GM19238 (cell line): ENCODE measurements at regions not wholly inside any gene's neighbourhood (a gene's known extent, or its start where the extent isn't known, plus 50 kb on each side); places are given as distances from the start of the nearest gene placed in this dataset.
"Not testable (repeated sequence)": the region's sequence is repeated elsewhere in the genome, so short reads cannot be mapped to it uniquely, and the experiment has no call there.

ENCODE experiments used
- DNase-seq: peaks from one replicate; pipeline ENCODE4 v3.0.0; 2011; ENCODE audit warnings: low spot score; ENCODE audit not compliant: insufficient read length

DNA sequence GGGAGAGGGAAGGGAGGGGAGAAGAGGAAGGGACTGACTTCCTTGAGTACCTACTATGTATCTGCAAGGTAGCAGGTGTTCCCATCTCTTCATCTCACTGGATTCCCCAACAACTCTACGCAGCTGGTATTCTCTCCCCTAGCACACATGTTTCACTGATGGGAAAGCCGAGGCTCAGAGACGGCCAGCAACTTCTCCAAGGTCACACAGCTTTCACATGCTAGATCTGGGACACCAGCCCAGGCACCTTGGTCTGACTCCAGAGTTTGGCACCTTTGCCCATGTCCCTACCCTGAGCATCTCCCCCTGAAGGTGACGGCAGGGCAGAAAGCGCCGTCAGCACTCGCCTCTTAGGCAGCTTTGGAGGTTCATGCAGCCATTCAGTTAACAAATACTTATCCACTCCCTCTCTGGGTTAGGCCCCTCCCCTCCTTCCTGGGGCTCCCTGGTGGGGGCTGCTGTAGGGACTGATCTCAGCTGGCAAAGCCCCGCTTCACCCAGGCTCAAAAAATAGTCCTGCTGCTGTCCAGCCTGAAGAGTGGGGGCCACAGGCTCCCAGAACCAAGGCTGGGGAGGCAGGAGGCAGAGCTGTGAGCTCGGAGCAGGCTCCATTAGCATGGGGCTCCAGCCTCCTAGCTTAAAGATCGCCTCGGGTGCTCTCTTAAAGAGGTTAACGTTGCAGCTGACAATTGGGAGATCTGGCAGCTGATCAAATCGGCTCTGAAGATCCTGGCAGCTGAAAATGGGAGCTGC lies 79.4 kb downstream of the IGLL1 start:
- DNase-seq, result no peak

DNA sequence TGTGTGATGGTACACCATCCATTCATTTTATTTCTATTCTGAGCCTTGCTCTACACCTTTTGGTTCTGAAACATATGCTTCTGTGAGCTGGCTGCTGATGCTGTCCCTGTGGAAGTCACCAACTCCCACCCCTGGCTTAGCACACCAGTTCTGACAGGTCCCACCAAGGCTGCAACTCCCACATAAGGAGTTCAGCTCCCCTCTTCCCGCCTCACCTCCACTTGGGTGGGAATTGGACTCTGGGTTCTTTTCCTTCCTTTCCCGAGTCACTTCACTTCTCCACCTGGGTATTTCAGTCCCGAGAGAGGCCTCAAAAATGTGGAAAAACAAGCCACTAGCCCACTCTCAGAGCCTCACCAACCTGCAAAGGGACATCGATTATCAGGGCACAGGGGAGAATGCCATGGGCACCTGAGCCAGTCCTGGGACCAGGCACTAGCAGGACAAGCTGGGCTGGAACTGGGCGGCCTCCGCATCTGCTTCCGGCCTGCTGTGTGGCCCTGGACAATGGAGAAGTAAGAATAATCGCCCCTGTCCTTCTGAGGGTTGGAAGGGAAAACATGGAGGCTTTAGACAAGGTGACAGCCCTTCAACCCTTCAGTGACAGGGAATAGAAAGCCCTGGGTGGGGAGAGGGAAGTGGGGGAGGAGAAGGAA lies 80.1 kb downstream of the IGLL1 start:
- DNase-seq, result no peak

DNA sequence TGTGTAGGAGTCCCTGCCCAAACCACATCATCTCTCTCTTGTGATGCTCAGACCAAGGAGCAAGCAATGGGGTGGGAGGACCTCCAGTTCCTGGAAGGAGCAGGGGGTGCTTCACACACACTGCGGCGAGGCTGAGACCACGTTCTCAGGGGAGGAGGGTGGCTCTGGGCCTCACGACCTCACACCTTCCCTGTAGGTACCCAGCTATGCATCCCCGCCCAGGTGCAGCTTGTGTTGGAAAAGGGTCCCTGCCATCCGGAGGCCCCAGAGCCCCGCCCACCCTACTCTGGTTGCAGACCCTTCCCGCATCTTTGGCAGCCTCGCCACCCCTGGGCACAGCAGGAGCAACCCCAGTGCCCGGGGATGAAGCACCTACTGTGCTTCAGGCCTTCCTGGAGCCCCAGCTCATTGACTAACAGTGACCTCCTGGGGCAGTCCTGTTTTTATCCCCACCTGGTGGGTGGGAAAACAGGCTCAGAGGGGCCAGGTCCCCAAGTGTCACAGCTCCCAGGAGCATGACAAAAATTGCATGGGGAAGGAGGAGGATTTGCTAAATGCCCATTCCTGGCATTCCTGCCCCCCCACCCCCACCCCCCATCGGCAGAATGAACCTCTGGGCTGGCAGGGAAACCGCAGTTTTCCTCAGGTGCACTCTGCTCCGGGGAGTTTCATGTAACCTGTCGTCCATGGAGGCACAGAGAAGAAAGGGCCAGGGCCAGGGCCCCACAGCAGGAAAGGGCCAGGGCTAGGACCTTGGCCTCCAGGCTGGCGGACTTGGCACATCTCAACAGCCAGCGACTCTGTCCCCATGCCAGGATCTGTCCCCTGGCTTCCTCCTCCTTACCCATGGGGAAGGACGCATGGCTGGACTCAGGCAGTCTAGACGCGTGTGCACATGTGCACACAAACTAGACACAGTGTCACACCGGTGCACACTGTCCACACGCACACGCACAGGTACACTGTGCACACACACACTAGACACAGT lies 81.0 kb downstream of the IGLL1 start:
- no peak for DNase-seq

DNA sequence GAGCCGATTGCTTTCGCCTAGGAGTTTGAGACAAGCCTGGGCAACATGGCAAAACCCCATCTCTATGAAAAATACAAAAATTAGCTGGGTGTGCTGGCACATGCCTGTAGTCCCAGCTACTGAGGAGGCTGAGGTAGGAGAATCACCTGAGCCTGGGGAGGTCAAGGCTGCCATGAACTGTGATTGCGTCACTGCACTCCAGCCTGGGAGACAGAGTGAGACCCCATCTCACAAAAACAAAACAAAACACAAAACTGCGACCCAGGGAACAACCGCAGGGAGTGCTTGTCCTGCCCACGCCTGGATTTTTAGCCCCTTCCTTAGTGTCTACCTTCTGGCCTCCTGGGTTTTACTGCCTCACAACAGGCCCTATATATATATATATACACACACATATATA lies 82.2 kb downstream of the IGLL1 start:
- not testable (repeated sequence) for DNase-seq

DNA sequence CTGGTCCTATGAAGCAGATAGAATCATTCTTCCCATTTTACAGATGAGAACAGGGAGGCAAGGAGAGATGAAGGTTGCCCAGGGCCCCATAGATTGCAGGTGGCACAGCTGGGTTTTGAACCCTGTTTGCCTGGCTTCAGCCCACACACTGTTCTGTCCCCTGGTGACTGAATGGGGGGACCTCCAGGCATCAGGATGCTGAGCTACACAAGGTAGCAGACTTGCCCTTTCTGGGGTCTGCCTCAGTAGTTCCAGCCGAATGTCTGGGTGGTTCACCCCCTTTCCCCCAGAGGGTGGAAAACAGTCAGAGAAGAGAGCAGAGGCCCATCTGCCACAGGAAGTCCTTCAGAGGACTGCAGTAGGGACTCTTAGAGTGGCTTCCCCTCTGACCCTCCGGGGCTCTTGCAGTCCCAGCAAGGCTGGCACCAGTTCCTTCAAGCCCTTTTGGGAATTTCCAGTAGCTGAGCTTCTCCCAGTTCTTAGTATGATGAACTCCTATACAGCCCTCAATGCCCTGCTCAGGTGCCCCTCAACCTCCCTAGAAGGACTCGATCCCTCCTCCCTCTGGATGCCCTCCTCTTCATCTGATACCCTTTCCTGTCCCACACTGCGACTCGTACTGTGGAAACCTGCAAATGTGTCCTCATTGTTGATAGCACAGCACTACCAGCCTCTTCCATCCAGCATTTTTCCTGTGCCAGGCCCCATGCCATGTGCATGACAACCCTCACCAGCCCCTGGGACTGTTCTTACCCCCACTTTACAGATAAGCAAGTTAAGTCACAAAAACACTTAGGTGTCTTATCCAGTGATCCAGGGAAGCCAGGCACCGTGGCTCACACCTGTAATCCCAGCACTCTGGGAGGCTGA lies 82.8 kb downstream of the IGLL1 start:
- DNase-seq, result no peak

DNA sequence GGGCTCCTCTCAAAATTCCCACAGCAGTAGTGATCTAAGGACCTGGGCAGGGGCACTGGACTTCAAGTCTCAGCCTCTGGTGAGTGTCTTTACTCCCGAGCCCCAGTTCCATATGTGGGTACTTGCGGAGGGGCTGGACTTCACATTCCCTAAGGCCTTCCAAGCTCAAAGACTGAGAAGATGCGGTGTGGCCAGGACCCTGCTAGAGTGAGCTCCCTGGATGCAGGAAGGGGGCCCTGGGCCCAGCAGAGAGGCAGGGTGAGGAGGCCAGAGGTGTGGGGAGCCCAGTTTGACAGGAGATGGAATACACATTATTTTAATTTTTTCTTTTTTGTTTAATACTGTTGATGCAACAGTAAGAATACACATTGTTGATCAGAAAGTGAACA lies 83.7 kb downstream of the IGLL1 start:
- DNase-seq, result no peak

DNA sequence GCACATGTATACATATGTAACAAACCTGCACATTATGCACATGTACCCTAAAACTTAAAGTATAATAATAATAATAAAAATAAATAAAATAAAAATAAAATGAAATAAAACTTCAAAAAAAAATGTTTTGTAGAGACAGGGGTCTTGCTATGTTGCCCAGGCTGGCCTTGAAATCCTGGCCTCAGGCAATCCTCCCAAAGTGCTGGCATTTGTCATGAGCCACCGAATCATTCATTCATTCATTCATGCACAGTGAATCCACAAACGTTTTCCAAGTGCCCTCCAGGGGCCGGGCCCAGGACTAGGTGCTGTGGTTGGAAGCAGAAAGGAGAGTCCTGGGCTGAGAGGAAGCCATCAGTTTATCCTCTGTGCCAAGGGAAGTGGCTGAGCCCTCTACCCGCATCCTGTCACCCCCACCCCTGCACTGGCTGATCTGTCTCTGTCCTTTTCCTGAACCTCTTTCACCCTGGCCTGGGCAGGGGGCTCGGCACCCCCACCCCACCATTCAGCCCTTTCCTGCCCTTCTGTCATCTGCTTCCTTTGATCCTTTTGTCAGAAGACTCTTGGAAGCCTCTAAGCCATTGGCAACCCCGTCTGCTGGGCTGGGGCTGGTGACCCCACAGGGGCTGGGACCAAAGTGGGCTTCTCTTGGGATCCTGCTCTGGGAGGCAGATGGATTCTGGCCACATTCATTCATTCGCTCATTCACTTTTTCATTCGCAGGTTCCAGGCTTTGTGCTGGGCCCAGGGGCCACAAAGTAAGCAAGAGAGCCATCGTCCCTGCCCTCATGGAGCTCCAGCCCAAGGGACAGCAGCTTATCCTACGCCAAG lies 84.3 kb downstream of the IGLL1 start:
- DNase-seq, result no peak

DNA sequence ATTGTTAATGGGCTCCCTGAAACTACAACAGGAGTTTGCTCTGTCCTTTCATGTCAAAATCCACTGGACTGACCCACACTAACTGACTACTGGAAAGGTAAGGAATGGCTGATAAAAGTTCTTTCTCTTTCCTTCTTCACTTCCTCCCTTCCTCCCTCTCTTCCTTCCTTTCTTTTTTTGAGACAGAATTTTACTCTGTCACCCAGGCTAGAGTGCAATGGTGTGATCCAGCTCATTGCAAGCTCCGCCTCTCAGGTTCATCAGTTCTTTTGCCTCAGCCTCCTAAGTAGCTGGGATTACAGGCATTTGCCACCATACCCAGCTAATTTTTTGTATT lies 85.2 kb downstream of the IGLL1 start:
- no peak for DNase-seq

DNA sequence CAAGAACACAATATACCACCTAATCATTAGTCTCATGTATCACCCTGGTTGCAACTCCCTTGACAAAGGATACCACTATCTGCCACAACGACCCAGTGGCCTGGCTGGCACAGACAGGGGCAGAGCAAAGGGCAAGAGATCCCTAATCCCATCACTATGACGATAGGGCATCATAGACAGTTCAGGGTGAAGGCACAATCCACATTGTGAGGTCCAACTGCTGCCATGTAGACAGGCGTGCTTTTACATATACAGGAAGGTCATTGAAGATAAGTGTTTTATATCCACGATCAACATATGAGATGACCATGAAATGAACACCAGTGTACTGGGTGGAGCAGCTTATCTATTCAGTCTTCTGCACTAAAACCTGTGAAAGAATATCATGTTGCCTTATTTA lies 94.6 kb downstream of the IGLL1 start:
- DNase-seq, result no peak

DNA sequence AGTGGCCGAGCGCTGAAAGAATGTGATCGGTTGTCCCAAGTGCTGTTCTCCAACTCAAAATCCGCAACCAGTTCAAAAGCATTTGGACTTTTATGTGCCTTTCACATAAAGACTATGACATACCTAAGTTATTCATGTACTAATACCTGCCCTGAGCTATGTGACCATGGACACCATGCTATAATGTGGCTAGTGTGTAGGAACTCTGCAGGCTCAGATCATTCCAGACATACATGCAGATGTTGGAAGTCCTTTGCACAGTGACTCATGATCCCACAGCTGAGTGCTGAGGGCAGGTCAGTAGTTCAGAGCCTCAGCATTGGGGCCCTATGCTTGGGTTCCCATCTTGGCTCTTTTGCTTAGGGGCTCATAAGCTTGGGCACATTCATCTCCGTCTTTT lies 95.4 kb downstream of the IGLL1 start:
- DNase-seq, result no peak

DNA sequence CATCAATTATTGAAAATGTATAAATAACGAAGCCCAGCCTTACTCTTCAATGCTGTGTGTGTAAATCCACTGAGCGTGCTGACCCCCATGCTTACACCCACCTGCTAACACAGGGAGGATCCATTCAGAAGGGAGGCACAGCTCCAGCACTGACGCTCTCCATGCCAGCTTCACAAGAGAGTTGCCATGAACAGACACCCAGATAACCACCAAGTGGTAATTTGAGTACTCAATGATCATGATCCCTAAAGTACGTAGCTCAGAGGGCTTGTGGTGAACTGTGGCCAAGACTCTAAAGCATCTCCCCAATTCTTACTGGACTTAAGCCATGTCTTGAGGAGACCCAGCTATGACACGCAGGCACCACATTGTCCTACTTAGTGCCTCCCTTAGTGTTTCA lies 98.7 kb downstream of the IGLL1 start:
- DNase-seq, result no peak

DNA sequence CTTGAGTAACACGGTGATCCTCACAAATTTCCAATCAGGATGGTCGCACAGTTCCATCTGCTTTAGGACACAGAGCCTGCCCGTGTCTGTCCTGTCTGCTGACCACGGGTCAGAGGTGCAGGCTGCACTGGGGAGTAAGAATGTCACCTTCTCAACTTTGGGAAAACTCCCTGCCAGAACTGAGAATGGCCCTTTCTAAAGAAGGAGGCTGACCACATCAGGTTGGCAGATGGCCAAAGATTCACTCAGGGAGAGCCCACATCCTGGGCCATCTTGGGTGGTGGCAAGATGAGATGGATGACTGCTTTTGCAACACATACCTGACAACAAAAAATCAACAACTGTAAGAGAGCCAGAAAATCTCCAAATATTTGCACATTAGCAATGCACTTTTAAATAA lies 101.9 kb downstream of the IGLL1 start:
- no peak for DNase-seq

DNA sequence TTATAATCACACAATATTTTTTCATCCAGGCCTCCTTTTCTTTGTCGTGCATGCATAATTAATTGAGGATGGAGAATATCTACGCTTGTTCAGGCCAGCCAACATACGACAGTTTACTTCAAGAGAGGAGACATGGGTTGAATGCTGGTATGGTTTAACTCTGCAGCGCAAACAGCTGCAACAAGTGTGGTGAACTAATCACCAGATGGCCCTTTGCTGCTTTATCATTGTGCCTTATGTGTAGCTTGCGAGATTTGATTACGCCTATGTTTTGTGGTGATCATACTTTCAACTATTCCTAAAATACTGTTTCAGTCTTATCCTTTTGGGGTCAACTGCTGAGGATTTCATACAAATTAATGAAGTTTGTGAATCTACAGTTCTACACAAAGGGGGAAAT lies 105.6 kb downstream of the IGLL1 start:
- DNase-seq, result not testable (repeated sequence)

DNA sequence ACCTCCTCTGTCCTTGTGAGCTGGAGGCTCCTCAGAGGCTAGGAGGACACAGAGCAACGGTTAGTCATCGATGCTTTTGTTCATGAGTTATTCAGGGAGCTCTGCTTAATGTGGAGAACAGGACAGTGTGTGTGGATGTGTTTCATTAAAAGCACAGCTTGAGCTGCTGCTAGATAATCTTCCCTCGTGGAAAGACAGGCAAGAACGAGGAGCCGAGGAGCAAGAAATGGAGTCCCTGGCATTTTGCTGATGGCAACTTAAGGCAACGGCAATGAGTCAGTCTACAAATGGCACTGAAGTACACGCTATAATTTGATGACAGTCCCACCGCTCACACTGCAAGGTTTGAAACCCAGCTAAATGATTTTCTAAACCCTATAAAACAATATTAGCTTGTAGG lies 106.2 kb downstream of the IGLL1 start:
- DNase-seq, result no peak

DNA sequence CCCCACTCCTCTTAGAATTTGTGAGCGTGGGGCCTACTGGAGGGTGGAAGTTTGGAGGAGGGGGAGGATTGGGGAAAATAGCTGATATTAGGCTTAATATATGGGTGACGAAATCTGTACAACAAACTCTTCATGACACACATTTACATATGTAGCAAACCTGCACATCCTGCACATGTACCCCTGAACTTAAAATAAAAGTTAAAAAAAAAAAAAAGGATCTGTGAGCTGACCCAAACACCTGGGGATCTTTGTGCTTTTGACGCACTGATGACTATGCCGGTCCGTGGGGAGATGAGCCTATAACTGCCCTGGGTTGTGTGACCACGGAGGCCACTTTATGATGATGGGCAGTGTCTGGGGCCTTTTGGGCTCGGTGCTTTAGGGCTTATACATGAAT lies 107.7 kb downstream of the IGLL1 start:
- not testable (repeated sequence) for DNase-seq

DNA sequence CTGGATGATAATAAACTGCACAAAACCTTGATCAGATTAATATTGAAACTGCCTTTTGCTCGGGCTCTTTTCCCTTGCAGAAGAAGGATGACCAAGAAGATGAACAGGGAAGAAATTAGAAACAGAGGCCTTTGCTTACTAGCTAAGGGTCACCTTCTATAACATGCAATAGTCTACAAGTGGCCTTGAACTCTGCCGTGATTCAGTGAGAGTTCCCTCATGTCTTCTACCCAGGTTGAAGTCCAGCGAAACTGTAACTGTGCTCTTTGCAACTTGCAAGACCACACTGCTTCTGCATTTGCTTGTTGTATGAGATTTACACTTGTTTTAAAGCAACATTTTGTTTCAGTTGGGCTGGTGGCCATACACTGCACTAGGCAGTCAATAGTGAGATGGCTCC lies 108.4 kb downstream of the IGLL1 start:
- no peak for DNase-seq

DNA sequence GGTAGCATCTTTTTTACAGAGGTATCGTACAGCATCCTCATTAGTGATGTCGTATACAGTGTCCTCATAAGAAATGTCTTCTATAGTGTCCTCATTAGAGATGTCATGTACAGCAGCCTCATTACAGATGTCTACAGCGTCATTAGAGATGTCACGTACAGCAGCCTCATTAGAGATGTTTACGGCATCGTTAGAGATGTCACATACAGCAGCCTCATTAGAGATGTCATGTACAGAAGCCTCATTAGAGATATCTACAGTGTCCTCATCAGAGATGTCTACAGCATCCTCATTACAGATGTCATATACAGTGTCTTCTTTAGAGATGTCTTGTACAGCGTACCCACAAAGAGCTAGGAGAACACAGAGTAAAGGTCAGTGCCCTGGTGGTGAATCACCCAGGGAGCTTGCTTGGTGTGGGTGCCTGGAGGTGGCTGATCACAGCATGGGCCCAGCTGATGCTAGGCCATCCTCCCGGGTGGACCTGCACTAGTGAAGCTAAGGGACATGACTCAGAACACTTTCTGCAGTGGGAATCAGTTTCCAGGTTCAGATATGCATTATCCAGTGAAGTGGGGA lies 109.2 kb downstream of the IGLL1 start:
- no peak for DNase-seq

DNA sequence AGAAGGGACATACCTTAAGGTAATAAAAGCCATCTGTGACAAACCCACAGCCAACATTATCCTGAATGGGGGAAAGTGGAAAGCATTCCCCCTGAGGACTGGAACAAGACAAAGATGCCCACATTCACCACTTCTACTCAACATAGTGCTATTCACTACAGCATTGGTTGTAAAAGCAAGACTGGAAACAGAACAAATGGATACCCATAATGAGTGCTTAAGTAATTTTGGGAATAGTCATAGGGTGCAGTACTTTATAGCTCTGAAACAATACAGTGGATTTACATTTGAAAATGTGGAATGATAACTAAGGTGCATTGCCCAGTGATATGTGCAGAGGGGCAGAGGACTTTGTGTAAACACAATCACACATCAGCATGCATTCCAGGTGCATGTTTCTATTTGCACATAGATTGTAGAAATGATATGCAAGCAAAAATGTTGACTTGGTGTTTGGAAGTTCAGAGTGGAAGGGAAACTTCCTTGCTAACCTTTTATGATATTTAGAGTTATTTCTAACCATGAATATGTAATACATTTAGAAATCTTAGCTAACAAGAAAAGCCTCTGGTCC lies 112.3 kb downstream of the IGLL1 start:
- DNase-seq, result no peak

DNA sequence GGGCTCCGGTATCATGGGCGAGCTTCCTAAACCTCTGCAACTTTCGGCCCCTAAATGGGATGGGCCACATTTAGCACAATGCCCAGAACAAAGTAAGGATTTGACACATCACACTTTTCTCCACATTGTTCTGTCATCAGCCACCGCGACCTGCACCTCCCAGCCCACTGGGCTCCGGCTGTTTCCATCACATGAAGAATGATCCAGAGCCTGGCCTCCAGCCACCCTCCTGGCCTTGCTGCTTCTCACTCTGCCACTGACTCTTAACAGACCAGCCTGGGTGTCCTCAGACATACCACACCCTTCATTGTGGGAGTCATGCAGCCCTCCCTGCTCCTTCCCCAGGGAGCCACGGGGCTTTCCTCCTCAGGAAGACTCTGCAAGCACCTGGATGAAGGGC lies 113.7 kb downstream of the IGLL1 start:
- no peak for DNase-seq

DNA sequence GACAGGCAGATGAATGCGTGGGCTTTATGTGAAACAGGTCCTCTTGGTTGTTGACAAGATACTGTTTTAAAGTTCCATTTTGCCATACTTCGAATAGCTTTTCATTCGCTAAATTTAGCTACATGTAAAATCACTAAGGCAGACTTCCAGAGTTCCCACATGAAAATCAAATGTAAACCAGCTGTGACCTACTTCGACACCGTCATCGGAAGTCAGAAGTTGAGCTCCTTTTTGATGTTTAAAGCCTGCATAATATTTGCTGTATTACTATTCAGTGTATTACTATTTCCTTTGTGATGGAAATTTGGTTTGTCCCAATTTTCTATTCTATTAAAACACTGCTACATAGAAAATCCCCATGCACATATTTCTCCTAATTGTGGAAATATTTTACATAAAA lies 115.3 kb downstream of the IGLL1 start:
- not testable (repeated sequence) for DNase-seq
